IMR-90 (cell line): ENCODE measurements at regions not wholly inside any gene's neighbourhood (a gene's known extent, or its start where the extent isn't known, plus 50 kb on each side); places are given as distances from the start of the nearest gene placed in this dataset.

ENCODE experiments used
- ATAC-seq: fragments of 200-7000 bp; cut with Tn5 transposase; 2 replicates; pipeline ENCODE4 v1.9.1; 2020; ENCODE audit warnings: low read depth, mild to moderate bottlenecking, moderate library complexity
- BruUV-seq: library from RNA; stranded (reverse); fragments of 400-500 nt; replicated peaks from 2 replicates; lab custom pipeline; 2021; lab: Mats Ljungman, UMichigan
- CTCF ChIA-PET: fragments of 300-600 bp; formaldehyde crosslinking; extraction: SDS; loops from one replicate; lab custom pipeline; 2021; ENCODE audit warnings: antibody characterized with exemption; lab: Yijun Ruan, JAX
- POLR2A ChIA-PET: fragments of 300-600 bp; sonication (Branson Sonifier 250); formaldehyde crosslinking; loops from one replicate; lab custom pipeline; 2022; ENCODE audit warnings: antibody characterized with exemption; ENCODE audit not compliant: unreplicated experiment; lab: Charles Lee
- DNase-seq: peaks from one replicate; pipeline ENCODE4 v3.0.0; 2013
- H2AFZ ChIP-seq: replicated peaks from 2 replicates; pipeline ENCODE3; 2013; ENCODE audit warnings: low read length, mild to moderate bottlenecking; ENCODE audit not compliant: poor library complexity
- H2AK5ac ChIP-seq: 2 replicates; pipeline ENCODE4 v1.6.1; 2013; ENCODE audit warnings: low read depth, low read length, inconsistent platforms
- H2AK9ac ChIP-seq: replicated peaks from 2 replicates; pipeline ENCODE3; 2013; ENCODE audit warnings: mild to moderate bottlenecking, low read depth, low read length, moderate library complexity; ENCODE audit not compliant: poor library complexity
- H2BK120ac ChIP-seq: 2 replicates; pipeline ENCODE4 v1.6.1; 2013; ENCODE audit warnings: low read depth, low read length, inconsistent platforms
- H2BK15ac ChIP-seq: 3 replicates; pipeline ENCODE4 v1.6.1; 2013; ENCODE audit warnings: low read depth, low read length, inconsistent platforms
- H2BK20ac ChIP-seq: 2 replicates; pipeline ENCODE4 v1.6.1; 2013; ENCODE audit warnings: low read depth, mild to moderate bottlenecking, inconsistent platforms, low read length, moderate library complexity
- H2BK5ac ChIP-seq: 2 replicates; pipeline ENCODE4 v1.6.1; 2013; ENCODE audit warnings: mild to moderate bottlenecking, low read depth, low read length, inconsistent platforms; ENCODE audit not compliant: poor library complexity, severe bottlenecking
- H3K14ac ChIP-seq: replicated peaks from 2 replicates; pipeline ENCODE4 v1.6.1; 2013; ENCODE audit warnings: low read depth, low read length, inconsistent platforms
- H3K18ac ChIP-seq: 2 replicates; pipeline ENCODE4 v1.6.1; 2013; ENCODE audit warnings: low read depth, low read length, control low read depth
- H3K23ac ChIP-seq: 2 replicates; pipeline ENCODE4 v1.6.1; 2013; ENCODE audit warnings: low read depth, low read length, inconsistent platforms
- H3K27ac ChIP-seq: 2 replicates; pipeline ENCODE4 v1.5.1; 2013; ENCODE audit warnings: mild to moderate bottlenecking, control low read depth, low read length; ENCODE audit not compliant: insufficient read depth
- H3K27me3 ChIP-seq: 2 replicates; pipeline ENCODE4 v1.6.1; 2013; ENCODE audit warnings: low read length; ENCODE audit not compliant: control insufficient read depth, insufficient read depth
- H3K36me3 ChIP-seq: 2 replicates; pipeline ENCODE4 v1.6.1; 2013; ENCODE audit warnings: low read length, mixed read lengths; ENCODE audit not compliant: control insufficient read depth, insufficient read depth
- H3K4ac ChIP-seq: 2 replicates; pipeline ENCODE4 v1.6.1; 2013; ENCODE audit warnings: low read depth, low read length, inconsistent platforms
- H3K4me1 ChIP-seq: 2 replicates; pipeline ENCODE4 v1.6.1; 2013; ENCODE audit warnings: low read length, mixed read lengths; ENCODE audit not compliant: control insufficient read depth, insufficient read depth
- H3K4me2 ChIP-seq: 2 replicates; pipeline ENCODE4 v1.6.1; 2013; ENCODE audit warnings: low read depth, mild to moderate bottlenecking, control low read depth, low read length, moderate library complexity
- H3K4me3 ChIP-seq: 2 replicates; pipeline ENCODE4 v1.5.1; 2013; ENCODE audit warnings: low read depth, mild to moderate bottlenecking, control low read depth, low read length, moderate library complexity; ENCODE audit not compliant: insufficient read depth
- H3K56ac ChIP-seq: 2 replicates; pipeline ENCODE4 v1.6.1; 2013; ENCODE audit warnings: low read length, inconsistent platforms; ENCODE audit not compliant: insufficient read depth; ENCODE audit errors: extremely low read depth
- H3K79me1 ChIP-seq, 2 experiments: 2 replicates each; pipeline ENCODE4 v1.6.1; 2013; ENCODE audit warnings: low read length in 2 of 2, inconsistent platforms in 1 of 2, low read depth in 1 of 2
- H3K9ac ChIP-seq: 2 replicates; pipeline ENCODE4 v1.6.1; 2013; ENCODE audit warnings: low read depth, low read length, control low read depth
- H3K9me1 ChIP-seq: 2 replicates; pipeline ENCODE4 v1.6.1; 2013; ENCODE audit warnings: low read length, inconsistent platforms; ENCODE audit not compliant: insufficient read depth
- H3K9me3 ChIP-seq: 2 replicates; pipeline ENCODE4 v1.6.1; 2013; ENCODE audit warnings: low read length; ENCODE audit not compliant: control insufficient read depth, insufficient read depth
- H4K20me1 ChIP-seq: 2 replicates; pipeline ENCODE4 v1.6.1; 2013; ENCODE audit warnings: low read length, inconsistent platforms; ENCODE audit not compliant: insufficient read depth
- H4K5ac ChIP-seq: 2 replicates; pipeline ENCODE4 v1.6.1; 2013; ENCODE audit warnings: mild to moderate bottlenecking, low read depth, low read length, control low read depth
- H4K8ac ChIP-seq, 2 experiments: 2 replicates each; pipeline ENCODE4 v1.6.1; 2013; ENCODE audit warnings: low read depth in 2 of 2, low read length in 2 of 2, control low read depth in 1 of 2, inconsistent platforms in 1 of 2
- H4K91ac ChIP-seq: 2 replicates; pipeline ENCODE4 v1.6.1; 2013; ENCODE audit warnings: low read depth, low read length, inconsistent platforms; ENCODE audit not compliant: insufficient read depth
- BHLHE40 ChIP-seq: fragments of 150-350 bp; IDR thresholded peaks from 2 replicates; pipeline ENCODE4 v1.6.1; 2016; ENCODE audit warnings: mild to moderate bottlenecking, low read depth, low read length
- CEBPB ChIP-seq: IDR thresholded peaks from 2 replicates; pipeline ENCODE4 v1.6.1; 2012; ENCODE audit warnings: low read depth, low read length, improper control_type of control experiment
- CHD1 ChIP-seq: IDR thresholded peaks from 2 replicates; pipeline ENCODE4 v1.6.1; 2012; ENCODE audit warnings: low read depth, low read length, improper control_type of control experiment
- FOS ChIP-seq: fragments of 150-350 bp; IDR thresholded peaks from 2 replicates; pipeline ENCODE4 v1.6.1; 2016; ENCODE audit warnings: low read depth, low read length
- MAFK ChIP-seq: IDR thresholded peaks from 2 replicates; pipeline ENCODE4 v1.6.1; 2012; ENCODE audit warnings: low read depth, low read length, improper control_type of control experiment
- MAZ ChIP-seq: IDR thresholded peaks from 2 replicates; pipeline ENCODE4 v1.6.1; 2012; ENCODE audit warnings: low read depth, mild to moderate bottlenecking, low read length, improper control_type of control experiment, moderate library complexity, borderline replicate concordance
- MXI1 ChIP-seq: IDR thresholded peaks from 2 replicates; pipeline ENCODE4 v1.6.1; 2012; ENCODE audit warnings: low read depth, mild to moderate bottlenecking, low read length, moderate library complexity, borderline replicate concordance
- NFE2L2 ChIP-seq: fragments of 150-350 bp; IDR thresholded peaks from 2 replicates; pipeline ENCODE4 v1.6.1; 2016; ENCODE audit warnings: low read depth, mild to moderate bottlenecking, low read length
- POLR2A ChIP-seq: IDR thresholded peaks from 2 replicates; pipeline ENCODE4 v1.6.1; 2012; ENCODE audit warnings: mild to moderate bottlenecking, low read depth, low read length
- RAD21 ChIP-seq: IDR thresholded peaks from 2 replicates; pipeline ENCODE4 v1.6.1; 2012; ENCODE audit warnings: low read length, improper control_type of control experiment
- RCOR1 ChIP-seq: IDR thresholded peaks from 2 replicates; pipeline ENCODE4 v1.6.1; 2012; ENCODE audit warnings: mild to moderate bottlenecking, low read length, improper control_type of control experiment; ENCODE audit not compliant: insufficient replicate concordance
- RFX5 ChIP-seq: IDR thresholded peaks from 2 replicates; pipeline ENCODE4 v1.8.0; 2012; ENCODE audit warnings: low read depth, mild to moderate bottlenecking, low read length, moderate library complexity
- SMC3 ChIP-seq: fragments of 150-350 bp; IDR thresholded peaks from 2 replicates; pipeline ENCODE4 v1.6.1; 2016; ENCODE audit warnings: low read depth, mild to moderate bottlenecking, antibody characterized with exemption, low read length, moderate library complexity
- WGBS, 2 experiments: methylation state at CpG; one replicate each; pipeline versions ENCODE4 v1.1.5 to v1.1.7; 2013; ENCODE audit warnings: missing lambda C conversion rate in 2 of 2; ENCODE audit not compliant: insufficient read length in 1 of 2; ENCODE audit errors: extremely low coverage in 2 of 2; 5-methylcytosine and 5-hydroxymethylcytosine counted together
- dilution Hi-C: fragments of 300-500 bp; cut with HindIII; formaldehyde crosslinking; loops from one replicate; pipeline ENCODE4 v1.14.3; 2018; ENCODE audit warnings: low sequenced_read_pairs; ENCODE audit not compliant: unreplicated experiment
- in situ Hi-C: fragments of 300-500 bp; cut with MboI; formaldehyde crosslinking; loops from 3 replicates; pipeline ENCODE4 v1.14.3; 2019; ENCODE audit warnings: low sequenced_read_pairs, inconsistent platforms, mixed read lengths
- intact Hi-C: fragments of 100-400 bp; cut with micrococcal nuclease; formaldehyde crosslinking; loops from 2 replicates; pipeline ENCODE4 v1.10.0; 2022
- TF ChIP-seq, protein P1 (sequence below): fragments of 150-350 bp; IDR thresholded peaks from 2 replicates; pipeline ENCODE4 v1.6.1; 2017; ENCODE audit warnings: mild to moderate bottlenecking, antibody characterized with exemption, low read length, low read depth
- TF ChIP-seq, protein P2 (sequence below): fragments of 150-350 bp; IDR thresholded peaks from 2 replicates; pipeline ENCODE4 v1.6.1; 2016; ENCODE audit warnings: low read depth, mild to moderate bottlenecking, low read length, moderate library complexity, borderline replicate concordance
- TF ChIP-seq, protein P3 (sequence below): conservative IDR thresholded peaks from 2 replicates; pipeline ENCODE4 v1.5.1; 2012; ENCODE audit warnings: mild to moderate bottlenecking, low read depth, low read length, improper control_type of control experiment

DNA sequence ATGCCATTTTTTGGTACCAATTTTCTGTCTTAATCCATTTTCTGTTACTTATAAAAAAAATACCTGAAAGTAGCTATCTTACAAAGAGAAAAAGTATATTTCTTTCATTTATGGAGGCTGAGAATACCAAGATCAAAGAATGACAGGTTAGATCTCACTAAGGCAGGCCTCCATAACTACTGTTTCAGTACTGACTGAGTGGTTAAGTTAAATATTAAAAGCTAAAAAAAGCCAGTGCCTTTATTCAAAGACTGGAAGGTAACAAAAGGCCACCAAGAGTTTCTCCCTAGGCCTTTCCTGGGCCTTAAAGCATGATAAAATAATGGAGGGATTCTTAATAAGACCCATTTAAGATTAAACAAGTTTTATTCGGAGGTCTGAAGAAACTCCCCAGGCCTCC is 687.7 kb upstream of the ADGRL4 start:
- H4K5ac ChIP-seq, result no peak overlapping the region
- in situ Hi-C loops (no loop called here), dilution Hi-C loops (no loop called here), intact Hi-C loops (no loop called here)
- no peak overlapping the region for H4K8ac ChIP-seq
- H3K9ac ChIP-seq, result no peak overlapping the region
- no peak overlapping the region for H2AK5ac ChIP-seq
- H3K27me3 ChIP-seq, result no peaks in the 10 kb centered on the region
- H3K4ac ChIP-seq, result no peak overlapping the region
- H3K9me3 ChIP-seq, result no peaks in the 10 kb centered on the region
- no peak overlapping the region for H3K56ac ChIP-seq
- DNase-seq (no peak), ATAC-seq (no peak)
- no peaks in the 10 kb centered on the region for H3K4me1 ChIP-seq
- TF ChIP-seq CEBPB, result no peak
- TF ChIP-seq FOS, result no peak
- TF ChIP-seq, protein P1, sequence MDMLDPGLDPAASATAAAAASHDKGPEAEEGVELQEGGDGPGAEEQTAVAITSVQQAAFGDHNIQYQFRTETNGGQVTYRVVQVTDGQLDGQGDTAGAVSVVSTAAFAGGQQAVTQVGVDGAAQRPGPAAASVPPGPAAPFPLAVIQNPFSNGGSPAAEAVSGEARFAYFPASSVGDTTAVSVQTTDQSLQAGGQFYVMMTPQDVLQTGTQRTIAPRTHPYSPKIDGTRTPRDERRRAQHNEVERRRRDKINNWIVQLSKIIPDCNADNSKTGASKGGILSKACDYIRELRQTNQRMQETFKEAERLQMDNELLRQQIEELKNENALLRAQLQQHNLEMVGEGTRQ, result no peak
- TF ChIP-seq NFE2L2, result no peak
- TF ChIP-seq POLR2A, result no peak
- no peak for TF ChIP-seq MXI1
- no peak for TF ChIP-seq SMC3
- TF ChIP-seq MAZ, result no peak
- TF ChIP-seq, protein P2, sequence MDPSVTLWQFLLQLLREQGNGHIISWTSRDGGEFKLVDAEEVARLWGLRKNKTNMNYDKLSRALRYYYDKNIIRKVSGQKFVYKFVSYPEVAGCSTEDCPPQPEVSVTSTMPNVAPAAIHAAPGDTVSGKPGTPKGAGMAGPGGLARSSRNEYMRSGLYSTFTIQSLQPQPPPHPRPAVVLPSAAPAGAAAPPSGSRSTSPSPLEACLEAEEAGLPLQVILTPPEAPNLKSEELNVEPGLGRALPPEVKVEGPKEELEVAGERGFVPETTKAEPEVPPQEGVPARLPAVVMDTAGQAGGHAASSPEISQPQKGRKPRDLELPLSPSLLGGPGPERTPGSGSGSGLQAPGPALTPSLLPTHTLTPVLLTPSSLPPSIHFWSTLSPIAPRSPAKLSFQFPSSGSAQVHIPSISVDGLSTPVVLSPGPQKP, result no peak
- no peak for TF ChIP-seq BHLHE40
- no peak for TF ChIP-seq MAFK
- TF ChIP-seq, protein P3, sequence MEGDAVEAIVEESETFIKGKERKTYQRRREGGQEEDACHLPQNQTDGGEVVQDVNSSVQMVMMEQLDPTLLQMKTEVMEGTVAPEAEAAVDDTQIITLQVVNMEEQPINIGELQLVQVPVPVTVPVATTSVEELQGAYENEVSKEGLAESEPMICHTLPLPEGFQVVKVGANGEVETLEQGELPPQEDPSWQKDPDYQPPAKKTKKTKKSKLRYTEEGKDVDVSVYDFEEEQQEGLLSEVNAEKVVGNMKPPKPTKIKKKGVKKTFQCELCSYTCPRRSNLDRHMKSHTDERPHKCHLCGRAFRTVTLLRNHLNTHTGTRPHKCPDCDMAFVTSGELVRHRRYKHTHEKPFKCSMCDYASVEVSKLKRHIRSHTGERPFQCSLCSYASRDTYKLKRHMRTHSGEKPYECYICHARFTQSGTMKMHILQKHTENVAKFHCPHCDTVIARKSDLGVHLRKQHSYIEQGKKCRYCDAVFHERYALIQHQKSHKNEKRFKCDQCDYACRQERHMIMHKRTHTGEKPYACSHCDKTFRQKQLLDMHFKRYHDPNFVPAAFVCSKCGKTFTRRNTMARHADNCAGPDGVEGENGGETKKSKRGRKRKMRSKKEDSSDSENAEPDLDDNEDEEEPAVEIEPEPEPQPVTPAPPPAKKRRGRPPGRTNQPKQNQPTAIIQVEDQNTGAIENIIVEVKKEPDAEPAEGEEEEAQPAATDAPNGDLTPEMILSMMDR, result no peak
- no peak for TF ChIP-seq RFX5
- no peak for TF ChIP-seq RAD21
- no peak for TF ChIP-seq CHD1
- TF ChIP-seq RCOR1, result no peak
- POLR2A ChIA-PET, result no interaction called here
- H3K27ac ChIP-seq, result no peak overlapping the region
- no peak overlapping the region for H3K14ac ChIP-seq
- no peak overlapping the region for H3K4me2 ChIP-seq
- no peak overlapping the region for H2BK15ac ChIP-seq
- H3K36me3 ChIP-seq, result no peaks in the 10 kb centered on the region
- no peaks in the 10 kb centered on the region for H3K9me1 ChIP-seq
- H2AFZ ChIP-seq, result no peak overlapping the region
- H3K23ac ChIP-seq, result no peak overlapping the region
- no TSS peak for BruUV-seq
- CTCF ChIA-PET, result no interaction called here
- WGBS, 2 experiments, result no CpG with 5 or more reads among the region's 1 CpG
- H4K91ac ChIP-seq, result no peak overlapping the region
- no peaks in the 10 kb centered on the region for H3K79me1 ChIP-seq
- no peak overlapping the region for H3K18ac ChIP-seq
- H2BK5ac ChIP-seq, result no peak overlapping the region
- no peak overlapping the region for H2BK20ac ChIP-seq
- no peak overlapping the region for H3K4me3 ChIP-seq
- no peak overlapping the region for H2AK9ac ChIP-seq
- no peak overlapping the region for H2BK120ac ChIP-seq
- no peaks in the 10 kb centered on the region for H4K20me1 ChIP-seq
